OCI-LY3 (cell line): ENCODE measurements at regions not wholly inside any gene's neighbourhood (a gene's known extent, or its start where the extent isn't known, plus 50 kb on each side); places are given as distances from the start of the nearest gene placed in this dataset.
A peak's percentile ranks its signal among the peaks of the same experiment; 100 is the strongest.

ENCODE experiments used
- H2AFZ ChIP-seq: fragments of 200-600, 300-600 bp; shearing (Covaris generic); 2 replicates; pipeline ENCODE4 v1.6.0; 2014; ENCODE audit warnings: antibody characterized with exemption, low read depth, low read length
- H3K27ac ChIP-seq: fragments of 200-600, 300-600 bp; sonication (generic); 2 replicates; pipeline ENCODE4 v1.5.1; 2014; ENCODE audit warnings: mild to moderate bottlenecking, low read length, moderate library complexity, mixed read lengths
- H3K27me3 ChIP-seq: fragments of 200-600, 300-600 bp; sonication (generic); 2 replicates; pipeline ENCODE4 v1.6.1; 2014; ENCODE audit warnings: low read depth, low read length, mixed read lengths
- H3K36me3 ChIP-seq: fragments of 200-600, 300-600 bp; sonication (generic); replicated peaks from 2 replicates; pipeline ENCODE3; 2014; ENCODE audit warnings: low read depth, low read length, mixed read lengths
- H3K4me1 ChIP-seq: fragments of 300-600, 200-600 bp; sonication (generic); 2 replicates; pipeline ENCODE4 v1.6.1; 2014; ENCODE audit warnings: low read length, mixed read lengths
- H3K4me2 ChIP-seq: fragments of 200-600, 300-600 bp; sonication (generic); 2 replicates; pipeline ENCODE4 v1.6.1; 2014; ENCODE audit warnings: low read length, mixed read lengths
- H3K4me3 ChIP-seq: fragments of 300-600, 200-600 bp; sonication (generic); 2 replicates; pipeline ENCODE4 v1.5.1; 2014; ENCODE audit warnings: antibody characterized with exemption, mild to moderate bottlenecking, low read length, moderate library complexity
- H3K79me2 ChIP-seq: fragments of 300-600, 200-600 bp; shearing (Covaris generic); 2 replicates; pipeline ENCODE4 v1.6.1; 2014; ENCODE audit warnings: mild to moderate bottlenecking, low read length, mixed read lengths
- H3K9ac ChIP-seq: fragments of 300-600, 200-600 bp; shearing (Covaris generic); 2 replicates; pipeline ENCODE4 v1.6.0; 2014; ENCODE audit warnings: mild to moderate bottlenecking, low read length, moderate library complexity
- H3K9me3 ChIP-seq: fragments of 200-600, 300-600 bp; shearing (Covaris generic); 2 replicates; pipeline ENCODE4 v1.6.1; 2014; ENCODE audit warnings: low read length, mixed read lengths; ENCODE audit not compliant: insufficient read depth
- H4K20me1 ChIP-seq: fragments of 200-600, 300-600 bp; sonication (generic); 2 replicates; pipeline ENCODE4 v1.6.1; 2016; ENCODE audit warnings: low read length, mixed read lengths; ENCODE audit not compliant: insufficient read depth
- CTCF ChIP-seq: fragments of 200-600, 300-600 bp; sonication (generic); IDR thresholded peaks from 2 replicates; pipeline ENCODE4 v1.5.1; 2014; ENCODE audit warnings: antibody characterized with exemption, low read length, low read depth
- EZH2phosphoT487 ChIP-seq: fragments of 200-600 bp; shearing (Covaris generic); IDR thresholded peaks from 2 replicates; pipeline ENCODE4 v1.6.1; 2018; ENCODE audit warnings: antibody characterized with exemption, mixed run types, low read depth

DNA sequence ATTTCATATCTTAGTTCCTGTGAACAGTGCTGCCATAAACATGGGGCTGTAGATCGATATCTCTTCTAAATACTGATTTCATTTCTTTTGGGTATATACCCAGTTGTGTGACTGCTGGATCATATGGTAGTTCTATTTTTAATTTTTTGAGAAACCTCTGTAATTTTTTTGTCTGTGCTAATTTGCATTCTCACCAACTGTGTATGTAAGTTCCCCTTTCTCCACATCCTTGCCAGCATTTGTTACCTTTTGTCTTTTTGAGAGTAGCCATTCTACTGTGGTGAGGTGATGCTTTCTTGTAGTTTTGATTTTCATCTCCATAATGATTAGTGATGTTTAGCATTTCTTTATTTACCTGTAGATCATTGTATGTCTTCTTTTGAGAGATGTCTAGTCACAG, 2086.5 kb upstream of the TENM3 start:
- no peak overlapping the region for H3K4me3 ChIP-seq
- no peak overlapping the region for H3K9ac ChIP-seq
- H3K27me3 ChIP-seq: no peaks in the 10 kb centered on the region
- TF ChIP-seq CTCF (no peak), EZH2phosphoT487 (no peak)
- H3K79me2 ChIP-seq: no peaks in the 10 kb centered on the region
- H2AFZ ChIP-seq: no peak overlapping the region
- no peak overlapping the region for H3K27ac ChIP-seq
- 0 out of 2 replicates have a peak, but pooled peaks cover 3% of the 10 kb centered on the region for H3K4me1 ChIP-seq
- no peak overlapping the region for H3K4me2 ChIP-seq
- H4K20me1 ChIP-seq: no peaks in the 10 kb centered on the region
- no peaks in the 10 kb centered on the region for H3K36me3 ChIP-seq
- no peaks in the 10 kb centered on the region for H3K9me3 ChIP-seq

GRCh38 chr4:180160195-180160983, 2082.8 kb upstream of the TENM3 start:
- Histone ChIP-seq H3K4me2 (no peak overlapping the region), H2AFZ (0 out of 2 replicates have a peak overlapping the region, but pooled peaks have one; percentile 29), H4K20me1 (no peaks in the 10 kb centered on the region), H3K9ac (no peak overlapping the region), H3K4me3 (no peak overlapping the region), H3K27ac (no peak overlapping the region), H3K36me3 (no peaks in the 10 kb centered on the region), H3K9me3 (no peaks in the 10 kb centered on the region), H3K27me3 (no peaks in the 10 kb centered on the region), H3K79me2 (no peaks in the 10 kb centered on the region), H3K4me1 (no peaks in the 10 kb centered on the region)
- TF ChIP-seq CTCF (no peak), EZH2phosphoT487 (no peak)

- TF ChIP-seq CTCF: no peak
- TF ChIP-seq EZH2phosphoT487: no peak
- no peaks in the 10 kb centered on the region for H3K9me3 ChIP-seq
- no peaks in the 10 kb centered on the region for H3K36me3 ChIP-seq
- no peak overlapping the region for H3K4me3 ChIP-seq
- H3K27ac ChIP-seq: no peak overlapping the region
- no peaks in the 10 kb centered on the region for H3K79me2 ChIP-seq
- H3K9ac ChIP-seq: no peak overlapping the region
- no peaks in the 10 kb centered on the region for H4K20me1 ChIP-seq
- 0 out of 2 replicates have a peak, but pooled peaks cover 2% of the 10 kb centered on the region for H3K4me1 ChIP-seq
- H2AFZ ChIP-seq: no peak overlapping the region
- H3K4me2 ChIP-seq: no peak overlapping the region
- no peaks in the 10 kb centered on the region for H3K27me3 ChIP-seq
Observed at GRCh38 chr4:180164799-180165198, 2078.4 kb upstream of the TENM3 start.

- Histone ChIP-seq H3K4me2 (peak overlapping the region; percentile 41), H3K27me3 (no peaks in the 10 kb centered on the region), H3K4me3 (no peak overlapping the region), H3K27ac (no peak overlapping the region), H3K36me3 (no peaks in the 10 kb centered on the region), H3K9ac (no peak overlapping the region), H4K20me1 (no peaks in the 10 kb centered on the region), H3K79me2 (no peaks in the 10 kb centered on the region), H2AFZ (peak overlapping the region; percentile 6), H3K4me1 (0 out of 2 replicates have a peak, but pooled peaks cover 2% of the 10 kb centered on the region), H3K9me3 (no peaks in the 10 kb centered on the region)
- TF ChIP-seq EZH2phosphoT487 (no peak), CTCF (no peak)
Observed at GRCh38 chr4:180169394-180169793, 2073.8 kb upstream of the TENM3 start.
